ENCODE measurements at regions not wholly inside any gene's neighbourhood (a gene's known extent, or its start where the extent isn't known, plus 50 kb on each side); places are given as distances from the start of the nearest gene placed in this dataset.

DNA sequence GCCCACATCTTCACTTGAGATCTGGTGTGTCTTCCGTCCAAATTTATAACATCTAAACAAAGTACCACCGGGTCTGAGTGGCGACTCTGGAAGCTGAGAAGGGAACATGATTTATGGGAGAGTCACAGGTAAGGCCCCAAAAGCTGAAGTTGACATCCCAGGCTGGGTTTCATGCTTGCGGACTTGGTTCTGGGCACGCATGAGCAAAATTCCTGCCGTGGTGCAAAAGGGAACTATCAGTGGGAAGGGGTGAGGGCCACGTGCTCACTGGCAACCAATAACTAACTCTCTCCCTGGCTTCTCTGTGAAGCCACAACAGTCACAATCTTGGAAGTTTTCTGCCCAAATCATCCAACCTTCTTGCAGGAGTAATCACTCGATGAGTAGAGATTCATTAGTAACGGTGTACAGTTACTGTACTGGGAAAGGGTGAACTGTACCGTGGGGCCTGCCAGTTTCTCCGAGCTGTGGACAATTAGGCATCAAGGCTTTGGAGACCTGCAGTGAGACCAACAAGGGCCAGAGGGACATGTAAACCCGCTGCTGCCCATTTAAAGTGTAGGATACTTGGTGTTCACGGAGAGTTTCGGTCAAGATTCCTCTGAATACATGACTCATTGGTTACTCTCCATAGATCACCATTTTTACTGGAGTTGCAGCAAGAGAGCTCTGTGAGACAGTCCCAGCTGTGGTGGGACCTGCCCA is 69.4 kb upstream of the ASB18 start:
- DNase-seq (ENCODE audit: low spot score): no peak
- TF ChIP-seq, protein P1, sequence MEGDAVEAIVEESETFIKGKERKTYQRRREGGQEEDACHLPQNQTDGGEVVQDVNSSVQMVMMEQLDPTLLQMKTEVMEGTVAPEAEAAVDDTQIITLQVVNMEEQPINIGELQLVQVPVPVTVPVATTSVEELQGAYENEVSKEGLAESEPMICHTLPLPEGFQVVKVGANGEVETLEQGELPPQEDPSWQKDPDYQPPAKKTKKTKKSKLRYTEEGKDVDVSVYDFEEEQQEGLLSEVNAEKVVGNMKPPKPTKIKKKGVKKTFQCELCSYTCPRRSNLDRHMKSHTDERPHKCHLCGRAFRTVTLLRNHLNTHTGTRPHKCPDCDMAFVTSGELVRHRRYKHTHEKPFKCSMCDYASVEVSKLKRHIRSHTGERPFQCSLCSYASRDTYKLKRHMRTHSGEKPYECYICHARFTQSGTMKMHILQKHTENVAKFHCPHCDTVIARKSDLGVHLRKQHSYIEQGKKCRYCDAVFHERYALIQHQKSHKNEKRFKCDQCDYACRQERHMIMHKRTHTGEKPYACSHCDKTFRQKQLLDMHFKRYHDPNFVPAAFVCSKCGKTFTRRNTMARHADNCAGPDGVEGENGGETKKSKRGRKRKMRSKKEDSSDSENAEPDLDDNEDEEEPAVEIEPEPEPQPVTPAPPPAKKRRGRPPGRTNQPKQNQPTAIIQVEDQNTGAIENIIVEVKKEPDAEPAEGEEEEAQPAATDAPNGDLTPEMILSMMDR (IDR thresholded peaks at IDR 0.05; ENCODE audit: poor library complexity): no peak
- TF ChIP-seq EZH2 (IDR thresholded peaks at IDR 0.05; ENCODE audit: borderline replicate concordance) (no peak), EZH2phosphoT487 (IDR thresholded peaks at IDR 0.05; ENCODE audit: low read depth, severe bottlenecking, unreplicated experiment) (no peak)
- Histone ChIP-seq H3K27me3 (no peaks in the 10 kb centered on the region), H3K36me3 (replicated peaks; ENCODE audit: insufficient read depth, low read depth) (no peaks in the 10 kb centered on the region), H3K27ac (no peak overlapping the region), H2AFZ (no peak overlapping the region), H3K9me2 (replicated peaks; ENCODE audit: insufficient read depth) (no peaks in the 10 kb centered on the region), H3K4me1 (ENCODE audit: insufficient read depth) (peaks cover 2% of the 10 kb centered on the region), H3K79me2 (no peaks in the 10 kb centered on the region), H4K20me1 (ENCODE audit: insufficient read depth, poor library complexity, severe bottlenecking) (no peaks in the 10 kb centered on the region), H3K9me3 (ENCODE audit: low read depth) (no peaks in the 10 kb centered on the region), H3K4me3 (no peak overlapping the region), H3K4me2 (no peak overlapping the region)
- WGBS (ENCODE audit: low lambda C conversion rate, missing lambda C conversion rate): 94% methylated on average over 14 of the region's 14 CpGs

DNA sequence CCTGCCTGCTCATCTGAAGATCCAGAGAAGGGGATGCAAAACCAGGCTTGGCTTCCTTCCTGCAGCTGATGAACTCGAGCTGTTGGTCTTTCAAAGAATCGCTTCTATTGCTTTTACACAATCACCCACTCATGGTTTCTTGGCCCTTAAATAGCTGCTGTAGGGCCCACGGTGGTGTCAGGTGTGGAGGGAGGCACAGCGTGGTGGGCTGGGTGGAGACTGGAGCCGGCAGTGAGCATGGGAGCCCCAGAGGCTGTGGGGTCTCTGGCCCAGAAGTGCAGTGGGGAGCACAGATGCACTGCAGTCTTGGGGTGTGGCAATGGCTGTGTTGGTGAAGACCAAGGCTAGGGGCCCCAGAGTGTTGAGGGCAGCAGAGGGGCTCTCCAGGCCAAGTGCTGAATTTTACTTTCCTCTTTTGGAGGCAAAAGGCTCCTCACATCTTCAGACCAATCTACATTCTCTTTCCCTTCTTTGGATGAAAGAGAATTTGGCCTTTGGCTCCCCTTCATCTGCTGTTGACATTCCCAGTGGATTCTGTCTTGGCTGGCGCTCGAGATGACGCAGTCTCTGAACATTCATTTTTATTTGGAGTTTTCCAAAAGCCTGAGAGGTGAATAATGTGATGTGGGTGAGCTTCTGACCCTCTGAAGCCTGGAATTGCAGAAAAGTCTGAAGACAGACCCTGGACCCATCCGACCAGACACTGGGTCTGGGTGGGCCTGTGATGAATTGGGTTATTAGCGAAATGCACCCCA is 70.1 kb upstream of the ASB18 start:
- Histone ChIP-seq H3K27ac (no peak overlapping the region), H3K4me2 (no peak overlapping the region), H3K36me3 (replicated peaks; ENCODE audit: insufficient read depth, low read depth) (no peaks in the 10 kb centered on the region), H3K79me2 (no peaks in the 10 kb centered on the region), H4K20me1 (ENCODE audit: insufficient read depth, poor library complexity, severe bottlenecking) (no peaks in the 10 kb centered on the region), H3K4me1 (ENCODE audit: insufficient read depth) (peaks cover 2% of the 10 kb centered on the region), H2AFZ (no peak overlapping the region), H3K9me3 (ENCODE audit: low read depth) (no peaks in the 10 kb centered on the region), H3K9me2 (replicated peaks; ENCODE audit: insufficient read depth) (no peaks in the 10 kb centered on the region), H3K4me3 (no peak overlapping the region), H3K27me3 (no peaks in the 10 kb centered on the region)
- DNase-seq (ENCODE audit: low spot score): no peak
- TF ChIP-seq EZH2 (IDR thresholded peaks at IDR 0.05; ENCODE audit: borderline replicate concordance) (no peak), EZH2phosphoT487 (IDR thresholded peaks at IDR 0.05; ENCODE audit: low read depth, severe bottlenecking, unreplicated experiment) (no peak)
- WGBS (ENCODE audit: low lambda C conversion rate, missing lambda C conversion rate): 92% methylated on average over 10 of the region's 10 CpGs

DNA sequence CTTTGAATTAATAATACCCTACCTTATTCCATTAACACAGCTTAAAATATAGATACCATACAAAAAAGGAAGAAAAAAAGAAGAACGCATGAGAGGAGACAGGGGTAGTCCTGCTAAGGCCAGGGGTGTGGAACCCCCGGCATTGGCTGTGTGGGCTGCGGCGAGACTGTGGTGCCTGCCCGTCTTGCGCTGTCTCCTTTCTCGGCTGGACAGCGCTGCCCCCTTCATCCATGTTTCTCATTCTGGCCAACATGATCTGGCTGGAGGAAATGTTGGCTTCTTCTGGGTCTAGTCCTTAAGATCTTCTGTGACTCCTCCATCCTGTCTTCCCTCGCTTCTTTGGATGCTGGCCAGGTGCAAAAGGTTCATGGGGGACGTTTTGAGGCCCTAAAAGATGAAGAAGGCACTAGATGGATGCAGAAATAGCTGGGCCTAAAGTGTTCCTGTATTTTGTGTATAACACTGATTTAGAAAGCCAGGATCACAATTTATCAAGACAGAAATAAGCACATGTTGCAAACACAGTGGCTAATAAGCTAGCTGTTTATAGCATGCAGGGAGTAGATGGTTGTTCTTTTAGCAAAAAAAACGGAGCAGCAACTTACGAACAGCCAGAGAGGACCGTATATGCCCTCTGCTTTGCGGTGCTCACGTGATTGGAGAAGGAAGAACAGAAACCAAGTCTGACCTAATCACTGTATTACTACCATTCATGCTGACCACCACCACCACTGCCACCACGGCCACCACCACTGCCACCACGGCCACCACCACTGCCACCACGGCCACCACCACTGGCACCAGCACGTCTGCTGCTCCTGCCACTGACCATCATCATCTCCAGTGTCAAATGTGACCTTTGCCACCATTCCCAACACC is 71.7 kb upstream of the ASB18 start:
- no peak for DNase-seq (ENCODE audit: low spot score)
- Histone ChIP-seq H3K4me1 (ENCODE audit: insufficient read depth) (peaks cover 2% of the 10 kb centered on the region), H4K20me1 (ENCODE audit: insufficient read depth, poor library complexity, severe bottlenecking) (no peaks in the 10 kb centered on the region), H2AFZ (no peak overlapping the region), H3K9me3 (ENCODE audit: low read depth) (no peaks in the 10 kb centered on the region), H3K27me3 (no peaks in the 10 kb centered on the region), H3K4me2 (no peak overlapping the region), H3K79me2 (no peaks in the 10 kb centered on the region), H3K27ac (no peak overlapping the region), H3K36me3 (replicated peaks; ENCODE audit: insufficient read depth, low read depth) (no peaks in the 10 kb centered on the region), H3K9me2 (replicated peaks; ENCODE audit: insufficient read depth) (no peaks in the 10 kb centered on the region), H3K4me3 (no peak overlapping the region)
- WGBS (ENCODE audit: low lambda C conversion rate, missing lambda C conversion rate): 94% methylated on average over 19 of the region's 19 CpGs
- no peak for TF ChIP-seq EZH2phosphoT487 (IDR thresholded peaks at IDR 0.05; ENCODE audit: low read depth, severe bottlenecking, unreplicated experiment)
- TF ChIP-seq, protein P1 (IDR thresholded peaks at IDR 0.05; ENCODE audit: poor library complexity): no peak
- TF ChIP-seq EZH2 (IDR thresholded peaks at IDR 0.05; ENCODE audit: borderline replicate concordance): no peak

Measured in hepatocyte (in vitro differentiated cells).